CD4-positive, alpha-beta T cell (primary cell): ENCODE measurements at regions not wholly inside any gene's neighbourhood (a gene's known extent, or its start where the extent isn't known, plus 50 kb on each side); places are given as distances from the start of the nearest gene placed in this dataset.
A peak's percentile ranks its signal among the peaks of the same experiment; 100 is the strongest.
"Not testable (repeated sequence)": the region's sequence is repeated elsewhere in the genome, so short reads cannot be mapped to it uniquely, and the experiment has no call there.

ENCODE experiments used
- ATAC-seq: fragments of 200-7000 bp; cut with Tn5 transposase; one replicate; pipeline ENCODE4 v1.10.0; 2022; ENCODE audit warnings: mild to moderate bottlenecking; ENCODE audit not compliant: poor library complexity
- CTCF ChIA-PET: fragments of 350-600 bp; sonication (Branson Sonifier 250); formaldehyde crosslinking; loops from one replicate; lab custom pipeline; 2021; ENCODE audit warnings: antibody characterized with exemption, inconsistent platforms; lab: Charles Lee
- POLR2A ChIA-PET: fragments of 350-600 bp; sonication (Branson Sonifier 250); formaldehyde crosslinking; loops from one replicate; lab custom pipeline; 2021; ENCODE audit warnings: antibody characterized with exemption, inconsistent platforms; lab: Charles Lee
- DNase-seq, 14 experiments: peaks; one replicate each; pipeline ENCODE4 v3.0.0-alpha.2; 2013 to 2020; ENCODE audit warnings: mixed read lengths in 2 of 14
- H3K27ac ChIP-seq, 2 donors: one replicate each; pipeline versions ENCODE4 v1.5.1 to v1.7.0; 2013; ENCODE audit warnings: low read length in 2 of 2, low read depth in 1 of 2, mild to moderate bottlenecking in 1 of 2
- H3K27me3 ChIP-seq, 2 experiments: 1 replicate in 1 of 2; 2 replicates in 1 of 2; pipeline versions ENCODE4 v1.6.1 to v1.7.0; 2013; ENCODE audit warnings: low read length in 2 of 2, control low read depth in 1 of 2, mild to moderate bottlenecking in 1 of 2, moderate library complexity in 1 of 2; ENCODE audit not compliant: insufficient read depth in 2 of 2, control insufficient read depth in 1 of 2
- H3K36me3 ChIP-seq: one replicate; pipeline ENCODE4 v1.6.1; 2013; ENCODE audit warnings: low read length, control low read depth; ENCODE audit not compliant: insufficient read depth
- H3K4me1 ChIP-seq: one replicate; pipeline ENCODE4 v1.6.1; 2013; ENCODE audit warnings: low read length, control low read depth; ENCODE audit not compliant: insufficient read depth
- H3K4me3 ChIP-seq: one replicate; pipeline ENCODE4 v1.5.1; 2013; ENCODE audit warnings: mild to moderate bottlenecking, low read length, moderate library complexity
- H3K9me3 ChIP-seq, 2 experiments: 1 replicate in 1 of 2; 2 replicates in 1 of 2; pipeline versions ENCODE4 v1.6.1 to v1.7.0; 2013; ENCODE audit warnings: low read length in 2 of 2, mild to moderate bottlenecking in 2 of 2, control low read depth in 1 of 2, moderate library complexity in 1 of 2; ENCODE audit not compliant: control insufficient read depth in 1 of 2, insufficient read depth in 1 of 2
- H3K27ac Mint-ChIP-seq: one replicate; pipeline ENCODE4 v1.8.0; 2020; ENCODE audit warnings: mixed read lengths
- H3K27me3 Mint-ChIP-seq: one replicate; pipeline ENCODE4 v1.8.0; 2021; ENCODE audit warnings: mixed read lengths
- H3K36me3 Mint-ChIP-seq: one replicate; pipeline ENCODE4 v1.8.0; 2021; ENCODE audit warnings: low read depth, mixed read lengths
- H3K4me1 Mint-ChIP-seq: one replicate; pipeline ENCODE4 v1.8.0; 2021; ENCODE audit warnings: low read depth, mixed read lengths
- H3K4me3 Mint-ChIP-seq: one replicate; pipeline ENCODE4 v1.8.0; 2020; ENCODE audit warnings: mild to moderate bottlenecking, mixed read lengths
- H3K9me3 Mint-ChIP-seq: one replicate; pipeline ENCODE4 v1.8.0; 2020; ENCODE audit warnings: mixed read lengths
- intact Hi-C, 2 experiments: fragments of 100-400 bp; cut with DNase I in 1 of 2; cut with micrococcal nuclease in 1 of 2; formaldehyde crosslinking; loops; one replicate each; pipeline versions ENCODE4 v1.15.1 to v1.9.0; 2023 to 2025; cut with DNase I, micrococcal nuclease
- TF ChIP-seq, protein P1 (sequence below): fragments of 200-600 bp; IDR thresholded peaks from one replicate; pipeline ENCODE4 v1.8.0; 2022; ENCODE audit warnings: antibody characterized with exemption, mild to moderate bottlenecking

GRCh38 chr2:230614913-230615332 is 97.7 kb upstream of the CAB39 start:
- POLR2A ChIA-PET: no interaction called here
- CTCF ChIA-PET: interaction anchor here (0.6 kb wide), 1 partner anchor 47 kb away, joined by 3 read pairs; no protein-coding TSS in a partner anchor
- H3K4me1 Mint-ChIP-seq: peaks cover 12% of the 10 kb centered on the region
- TF ChIP-seq, protein P1, sequence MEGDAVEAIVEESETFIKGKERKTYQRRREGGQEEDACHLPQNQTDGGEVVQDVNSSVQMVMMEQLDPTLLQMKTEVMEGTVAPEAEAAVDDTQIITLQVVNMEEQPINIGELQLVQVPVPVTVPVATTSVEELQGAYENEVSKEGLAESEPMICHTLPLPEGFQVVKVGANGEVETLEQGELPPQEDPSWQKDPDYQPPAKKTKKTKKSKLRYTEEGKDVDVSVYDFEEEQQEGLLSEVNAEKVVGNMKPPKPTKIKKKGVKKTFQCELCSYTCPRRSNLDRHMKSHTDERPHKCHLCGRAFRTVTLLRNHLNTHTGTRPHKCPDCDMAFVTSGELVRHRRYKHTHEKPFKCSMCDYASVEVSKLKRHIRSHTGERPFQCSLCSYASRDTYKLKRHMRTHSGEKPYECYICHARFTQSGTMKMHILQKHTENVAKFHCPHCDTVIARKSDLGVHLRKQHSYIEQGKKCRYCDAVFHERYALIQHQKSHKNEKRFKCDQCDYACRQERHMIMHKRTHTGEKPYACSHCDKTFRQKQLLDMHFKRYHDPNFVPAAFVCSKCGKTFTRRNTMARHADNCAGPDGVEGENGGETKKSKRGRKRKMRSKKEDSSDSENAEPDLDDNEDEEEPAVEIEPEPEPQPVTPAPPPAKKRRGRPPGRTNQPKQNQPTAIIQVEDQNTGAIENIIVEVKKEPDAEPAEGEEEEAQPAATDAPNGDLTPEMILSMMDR: no peak
- no peaks in the 10 kb centered on the region for H3K36me3 ChIP-seq
- peaks cover 17% of the 10 kb centered on the region for H3K4me1 ChIP-seq
- H3K27ac ChIP-seq: no peak overlapping the region
- H3K4me3 ChIP-seq: no peak overlapping the region
- no peaks in the 10 kb centered on the region for H3K36me3 Mint-ChIP-seq
- H3K27me3 ChIP-seq: no peaks in the 10 kb centered on the region
- H3K4me3 Mint-ChIP-seq: no peak overlapping the region
- no peaks in the 10 kb centered on the region for H3K27me3 Mint-ChIP-seq
- intact Hi-C loops: loop anchor here (5.0 to 10.0 kb wide), 5 partner anchors 140 to 548 kb away; partner anchors contain the start of genes SLC16A14 (in 2 of the 2) and SP110 (in 2 of the 2)
- peak in 3 of 14 experiments; percentile 15 to 52 (median 17) for DNase-seq
- ATAC-seq: peak; percentile 43
- H3K9me3 ChIP-seq: no peaks in the 10 kb centered on the region
- no peaks in the 10 kb centered on the region for H3K9me3 Mint-ChIP-seq
- no peak overlapping the region for H3K27ac Mint-ChIP-seq

DNA sequence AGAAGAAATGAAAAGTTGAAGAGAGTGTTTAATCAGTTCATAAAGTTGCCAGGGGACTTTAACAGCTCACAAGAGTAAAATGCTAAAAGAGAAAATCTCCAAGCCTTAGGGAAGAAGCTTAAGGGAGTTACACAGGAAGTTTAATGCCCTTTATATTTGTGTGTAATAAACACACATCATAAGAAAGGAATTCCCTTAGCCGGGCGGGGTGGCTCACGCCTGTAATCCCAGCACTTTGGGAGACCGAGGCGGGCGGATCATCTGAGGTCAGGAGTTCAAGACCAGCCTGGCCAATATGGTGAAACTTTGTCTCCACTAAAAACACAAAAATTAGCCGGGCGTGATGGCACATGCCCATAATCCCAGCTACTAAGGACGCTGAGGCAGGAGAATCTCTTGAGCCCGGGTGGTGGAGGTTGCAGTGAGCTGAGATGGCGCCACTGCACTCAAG is 95.4 kb upstream of the CAB39 start:
- CTCF ChIA-PET, H3K4me1 Mint-ChIP-seq, H3K27me3 Mint-ChIP-seq, H3K4me3 Mint-ChIP-seq, H3K27ac ChIP-seq, H3K4me3 ChIP-seq, DNase-seq, ATAC-seq, H3K27me3 ChIP-seq, H3K36me3 ChIP-seq, H3K27ac Mint-ChIP-seq, H3K9me3 ChIP-seq, H3K36me3 Mint-ChIP-seq, H3K4me1 ChIP-seq, H3K9me3 Mint-ChIP-seq: not testable (repeated sequence)
- POLR2A ChIA-PET: interaction anchor here (0.9 kb wide), 1 partner anchor 97 kb away, joined by 3 read pairs; no protein-coding TSS in a partner anchor
- intact Hi-C loops: loop anchor here in 1 of 2 experiments (10.0 kb wide), 1 partner anchor 142 kb away; no protein-coding TSS in a partner anchor

GRCh38 chr2:230619491-230619890 is 93.2 kb upstream of the CAB39 start:
- H3K9me3 ChIP-seq: no peaks in the 10 kb centered on the region
- no peak overlapping the region for H3K27ac Mint-ChIP-seq
- ATAC-seq (no peak), DNase-seq (no peak)
- H3K9me3 Mint-ChIP-seq: no peaks in the 10 kb centered on the region
- H3K27ac ChIP-seq: no peak overlapping the region
- POLR2A ChIA-PET: no interaction called here
- CTCF ChIA-PET: no interaction called here
- H3K27me3 ChIP-seq: no peaks in the 10 kb centered on the region
- intact Hi-C loops: loop anchor here in 1 of 2 experiments (10.0 kb wide), 1 partner anchor 145 kb away; no protein-coding TSS in a partner anchor
- H3K4me3 Mint-ChIP-seq: no peak overlapping the region
- no peaks in the 10 kb centered on the region for H3K27me3 Mint-ChIP-seq
- H3K4me3 ChIP-seq: no peak overlapping the region
- H3K36me3 Mint-ChIP-seq: no peaks in the 10 kb centered on the region
- peaks cover 7% of the 10 kb centered on the region for H3K4me1 ChIP-seq
- TF ChIP-seq, protein P1: no peak
- H3K36me3 ChIP-seq: no peaks in the 10 kb centered on the region
- H3K4me1 Mint-ChIP-seq: peaks cover 5% of the 10 kb centered on the region

DNA sequence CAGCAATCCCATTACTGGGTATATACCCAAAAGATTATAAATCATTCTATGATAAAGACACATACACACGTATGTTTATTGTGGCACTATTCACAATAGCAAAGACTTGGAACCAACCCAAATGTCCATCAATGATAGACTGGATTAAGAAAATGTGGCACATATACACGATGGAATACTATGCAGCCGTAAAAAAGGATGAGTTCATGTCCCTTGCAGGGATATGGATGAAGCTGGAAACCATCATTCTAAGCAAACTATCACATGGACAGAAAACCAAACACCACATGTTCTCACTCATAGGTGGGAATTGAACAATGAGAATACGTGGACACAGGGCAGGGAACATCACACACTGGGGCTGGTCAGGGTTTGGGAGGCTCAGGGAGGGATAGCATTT is 87.4 kb upstream of the CAB39 start:
- not testable (repeated sequence) for H3K27ac Mint-ChIP-seq

GRCh38 chr2:230627091-230627490 is 85.6 kb upstream of the CAB39 start:
- H3K36me3 Mint-ChIP-seq, ATAC-seq, H3K27me3 Mint-ChIP-seq, H3K27ac Mint-ChIP-seq, H3K27me3 ChIP-seq, H3K4me3 ChIP-seq, POLR2A ChIA-PET, H3K27ac ChIP-seq, H3K9me3 ChIP-seq, intact Hi-C loops, H3K4me1 ChIP-seq, H3K9me3 Mint-ChIP-seq, H3K36me3 ChIP-seq, H3K4me3 Mint-ChIP-seq, DNase-seq: not testable (repeated sequence)
- CTCF ChIA-PET: interaction anchor here (0.6 kb wide), 1 partner anchor 172 kb away, joined by 3 read pairs; no protein-coding TSS in a partner anchor
- peaks cover 13% of the 10 kb centered on the region for H3K4me1 Mint-ChIP-seq

More for the DNA sequence above, 87.4 kb upstream of the CAB39 start:
- H3K27ac ChIP-seq, H3K9me3 ChIP-seq, H3K4me3 Mint-ChIP-seq, DNase-seq, ATAC-seq, H3K4me3 ChIP-seq, CTCF ChIA-PET, H3K27me3 ChIP-seq, intact Hi-C loops, H3K36me3 Mint-ChIP-seq, H3K9me3 Mint-ChIP-seq, H3K36me3 ChIP-seq, POLR2A ChIA-PET, H3K4me1 ChIP-seq, H3K27me3 Mint-ChIP-seq: not testable (repeated sequence)
- H3K4me1 Mint-ChIP-seq: peaks cover 13% of the 10 kb centered on the region
